ENCODE measurements at regions not wholly inside any gene's neighbourhood (a gene's known extent, or its start where the extent isn't known, plus 50 kb on each side); places are given as distances from the start of the nearest gene placed in this dataset.
"Not testable (repeated sequence)": the region's sequence is repeated elsewhere in the genome, so short reads cannot be mapped to it uniquely, and the experiment has no call there.

DNA sequence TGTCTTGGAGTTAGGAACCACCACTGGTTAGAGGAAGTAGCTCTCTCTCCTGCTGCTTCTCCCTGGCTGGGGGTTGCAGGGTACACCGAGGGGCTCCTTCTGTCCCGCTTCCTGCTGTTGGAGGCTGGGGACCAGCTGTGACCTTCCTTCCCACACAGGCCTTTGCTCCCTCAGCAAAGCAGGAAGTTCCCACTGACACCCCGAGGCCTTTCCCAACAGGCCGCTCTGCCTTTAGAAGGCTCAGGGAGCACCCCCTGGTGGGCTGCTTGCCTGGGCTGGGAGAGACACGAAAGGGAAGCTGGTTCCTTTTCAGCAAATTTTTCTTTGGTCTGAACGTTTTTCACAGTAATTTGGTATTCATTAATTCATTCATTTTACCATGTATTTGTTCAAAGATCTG is 527.9 kb upstream of the B3GAT1 start:
- peaks cover 4% of the 10 kb centered on the region for H3K4me1 ChIP-seq (ENCODE audit: control insufficient read depth, insufficient read depth, low read length)
- 17% methylated on average over 1 of the region's 6 CpGs for WGBS (ENCODE audit: insufficient coverage, low lambda C conversion rate)
- no peak overlapping the region for H3K27ac ChIP-seq (ENCODE audit: low read length)
- DNase-seq = peak; percentile 48 to 69
- no peaks in the 10 kb centered on the region for H3K27me3 ChIP-seq (ENCODE audit: control insufficient read depth, insufficient read depth, low read length)
- H3K4me3 ChIP-seq (ENCODE audit: low read length) = no peak overlapping the region
- H3K9me3 ChIP-seq (ENCODE audit: control insufficient read depth, low read depth, low read length) = no peaks in the 10 kb centered on the region
- no peaks in the 10 kb centered on the region for H3K36me3 ChIP-seq (ENCODE audit: control insufficient read depth, insufficient read depth, low read length)

DNA sequence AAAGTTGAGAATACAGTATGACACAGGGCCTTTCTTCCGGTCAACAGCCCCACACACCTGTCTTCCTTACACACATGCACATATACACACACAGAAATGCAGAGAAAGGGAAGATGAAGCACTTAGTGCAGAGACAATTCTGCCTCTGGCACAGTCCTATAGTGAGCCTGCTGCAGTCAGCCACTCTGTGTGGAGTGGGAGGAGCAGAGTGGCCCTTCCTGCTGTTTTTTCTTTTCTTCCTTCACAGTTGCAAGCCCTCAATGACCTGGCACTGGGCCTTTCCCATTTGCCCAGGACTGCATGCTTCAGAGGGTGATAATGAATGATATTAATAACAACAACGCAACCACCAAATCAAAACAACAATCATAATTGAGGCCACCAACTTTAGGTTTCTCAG is 527.0 kb upstream of the B3GAT1 start:
- no peak for DNase-seq
- 100% methylated on average over 1 of the region's 2 CpGs for WGBS (ENCODE audit: insufficient coverage, low lambda C conversion rate)
- Histone ChIP-seq H3K27ac (ENCODE audit: low read length) (no peak overlapping the region), H3K27me3 (ENCODE audit: control insufficient read depth, insufficient read depth, low read length) (no peaks in the 10 kb centered on the region), H3K36me3 (ENCODE audit: control insufficient read depth, insufficient read depth, low read length) (no peaks in the 10 kb centered on the region), H3K9me3 (ENCODE audit: control insufficient read depth, low read depth, low read length) (no peaks in the 10 kb centered on the region), H3K4me3 (ENCODE audit: low read length) (no peak overlapping the region), H3K4me1 (ENCODE audit: control insufficient read depth, insufficient read depth, low read length) (peaks cover 4% of the 10 kb centered on the region)

DNA sequence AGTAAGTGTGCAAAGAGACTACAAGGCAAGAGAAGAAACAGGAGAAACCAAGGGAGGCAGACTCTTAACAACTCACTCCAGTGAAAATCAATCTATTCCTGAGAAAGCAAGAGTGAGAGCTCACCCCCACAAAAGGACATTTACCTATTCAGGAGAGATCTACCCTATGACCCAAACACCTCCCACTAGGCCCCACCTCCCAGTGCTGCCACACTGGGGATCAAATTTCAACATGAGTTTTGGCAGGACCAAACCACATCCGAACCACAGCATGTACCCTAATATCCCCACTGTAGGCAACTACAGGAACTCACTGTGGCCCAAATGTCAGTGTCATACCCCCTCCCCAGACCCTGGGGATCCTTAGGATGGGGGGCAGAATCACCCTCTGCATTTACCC is 526.2 kb upstream of the B3GAT1 start:
- H3K9me3 ChIP-seq (ENCODE audit: control insufficient read depth, low read depth, low read length) = no peaks in the 10 kb centered on the region
- DNase-seq = no peak
- no peaks in the 10 kb centered on the region for H3K36me3 ChIP-seq (ENCODE audit: control insufficient read depth, insufficient read depth, low read length)
- no CpG with 5 or more reads among the region's 1 CpG for WGBS (ENCODE audit: insufficient coverage, low lambda C conversion rate)
- no peak overlapping the region for H3K27ac ChIP-seq (ENCODE audit: low read length)
- no peaks in the 10 kb centered on the region for H3K27me3 ChIP-seq (ENCODE audit: control insufficient read depth, insufficient read depth, low read length)
- peaks cover 4% of the 10 kb centered on the region for H3K4me1 ChIP-seq (ENCODE audit: control insufficient read depth, insufficient read depth, low read length)
- no peak overlapping the region for H3K4me3 ChIP-seq (ENCODE audit: low read length)

DNA sequence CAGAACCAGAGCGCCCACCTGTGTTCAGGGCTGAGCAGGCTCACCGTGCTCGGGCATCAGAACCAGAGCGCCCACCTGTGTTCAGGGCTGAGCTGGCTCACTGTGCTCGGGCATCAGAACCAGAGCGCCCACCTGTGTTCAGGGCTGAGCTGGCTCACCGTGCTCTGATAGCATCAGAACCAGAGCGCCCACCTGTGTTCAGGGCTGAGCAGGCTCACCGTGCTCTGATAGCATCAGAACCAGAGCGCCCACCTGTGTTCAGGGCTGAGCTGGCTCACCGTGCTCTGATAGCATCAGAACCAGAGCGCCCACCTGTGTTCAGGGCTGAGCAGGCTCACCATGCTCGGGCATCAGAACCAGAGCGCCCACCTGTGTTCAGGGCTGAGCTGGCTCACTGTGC is 525.2 kb upstream of the B3GAT1 start:
- DNase-seq; H3K4me1 ChIP-seq (ENCODE audit: control insufficient read depth, insufficient read depth, low read length); H3K36me3 ChIP-seq (ENCODE audit: control insufficient read depth, insufficient read depth, low read length); H3K27ac ChIP-seq (ENCODE audit: low read length); H3K27me3 ChIP-seq (ENCODE audit: control insufficient read depth, insufficient read depth, low read length); H3K4me3 ChIP-seq (ENCODE audit: low read length); H3K9me3 ChIP-seq (ENCODE audit: control insufficient read depth, low read depth, low read length): not testable (repeated sequence)
- no CpG with 5 or more reads among the region's 14 CpGs for WGBS (ENCODE audit: insufficient coverage, low lambda C conversion rate)

DNA sequence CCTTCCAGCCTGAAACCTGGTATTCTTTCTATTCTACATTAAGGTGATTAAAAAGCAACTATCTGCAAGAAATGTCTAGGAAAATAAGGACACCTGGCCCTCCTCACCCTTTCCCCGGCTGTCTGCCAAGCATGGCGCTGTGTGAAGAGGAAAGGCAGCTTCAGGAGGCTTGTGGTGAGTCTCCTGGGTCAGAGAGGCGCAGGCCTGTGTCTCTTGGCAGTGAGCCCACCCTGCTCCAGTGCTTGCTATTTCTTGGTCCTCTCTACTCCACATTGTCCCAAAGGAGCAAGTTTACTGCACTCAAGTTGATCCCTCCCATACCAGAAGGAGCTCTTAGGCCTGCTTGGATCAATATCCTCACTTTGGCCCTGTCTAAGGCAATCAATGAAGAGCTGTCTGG is 520.7 kb upstream of the B3GAT1 start:
- DNase-seq = no peak
- H3K4me1 ChIP-seq (ENCODE audit: control insufficient read depth, insufficient read depth, low read length) = no peaks in the 10 kb centered on the region
- WGBS (ENCODE audit: insufficient coverage, low lambda C conversion rate) = no CpG with 5 or more reads among the region's 3 CpGs
- no peaks in the 10 kb centered on the region for H3K9me3 ChIP-seq (ENCODE audit: control insufficient read depth, low read depth, low read length)
- H3K27ac ChIP-seq (ENCODE audit: low read length) = no peak overlapping the region
- no peaks in the 10 kb centered on the region for H3K27me3 ChIP-seq (ENCODE audit: control insufficient read depth, insufficient read depth, low read length)
- no peak overlapping the region for H3K4me3 ChIP-seq (ENCODE audit: low read length)
- H3K36me3 ChIP-seq (ENCODE audit: control insufficient read depth, insufficient read depth, low read length) = no peaks in the 10 kb centered on the region

DNA sequence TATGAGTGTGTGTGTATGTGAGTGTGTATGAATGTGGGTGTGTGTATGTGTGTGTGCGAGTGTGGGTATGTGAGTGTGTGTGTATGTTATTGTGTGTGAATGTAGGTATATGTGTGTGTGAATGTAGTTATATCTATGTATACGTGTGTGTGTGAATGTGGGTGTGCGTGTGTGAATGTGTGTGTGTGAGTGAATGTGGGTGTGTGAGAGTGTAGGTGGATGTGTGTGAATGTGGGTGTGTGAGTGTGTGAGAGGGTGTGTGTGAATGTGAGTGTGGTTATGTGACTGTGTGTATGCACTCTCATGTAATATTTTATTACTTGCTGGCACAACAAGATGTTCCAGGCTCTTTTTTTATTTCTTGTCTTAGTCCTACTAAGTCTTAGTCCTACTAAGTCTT is 513.4 kb upstream of the B3GAT1 start:
- Histone ChIP-seq H3K4me1 (ENCODE audit: control insufficient read depth, insufficient read depth, low read length) (no peaks in the 10 kb centered on the region), H3K36me3 (ENCODE audit: control insufficient read depth, insufficient read depth, low read length) (no peaks in the 10 kb centered on the region), H3K27ac (ENCODE audit: low read length) (no peak overlapping the region), H3K27me3 (ENCODE audit: control insufficient read depth, insufficient read depth, low read length) (peaks cover 6% of the 10 kb centered on the region), H3K4me3 (ENCODE audit: low read length) (no peak overlapping the region), H3K9me3 (ENCODE audit: control insufficient read depth, low read depth, low read length) (peaks cover 4% of the 10 kb centered on the region)
- DNase-seq = no peak
- no CpG with 5 or more reads among the region's 3 CpGs for WGBS (ENCODE audit: insufficient coverage, low lambda C conversion rate)

DNA sequence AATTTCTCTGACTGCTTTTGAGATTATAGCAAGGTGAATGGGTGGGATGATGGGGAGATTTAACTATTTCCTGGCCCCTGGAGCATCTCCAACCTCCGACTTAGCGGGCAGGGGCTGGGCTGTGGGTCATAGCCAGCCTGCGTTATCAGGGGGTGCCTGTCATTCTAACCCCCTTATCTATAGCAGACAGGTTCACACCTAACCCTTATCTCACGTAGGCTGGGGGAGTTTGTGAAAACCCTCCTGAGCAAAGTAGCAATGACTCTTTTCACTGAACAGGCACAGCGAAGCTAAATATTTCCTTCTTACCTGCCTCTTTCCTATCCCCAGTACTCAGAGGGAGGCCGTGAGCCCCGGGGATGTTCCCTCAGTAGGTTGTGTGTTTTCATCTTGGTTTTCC is 511.4 kb upstream of the B3GAT1 start:
- no peak for DNase-seq
- Histone ChIP-seq H3K27me3 (ENCODE audit: control insufficient read depth, insufficient read depth, low read length) (peaks cover 6% of the 10 kb centered on the region), H3K4me1 (ENCODE audit: control insufficient read depth, insufficient read depth, low read length) (no peaks in the 10 kb centered on the region), H3K27ac (ENCODE audit: low read length) (no peak overlapping the region), H3K9me3 (ENCODE audit: control insufficient read depth, low read depth, low read length) (peaks cover 4% of the 10 kb centered on the region), H3K4me3 (ENCODE audit: low read length) (no peak overlapping the region), H3K36me3 (ENCODE audit: control insufficient read depth, insufficient read depth, low read length) (no peaks in the 10 kb centered on the region)
- whole genome bisulfite sequencing (ENCODE audit: insufficient coverage, low lambda C conversion rate) = no CpG with 5 or more reads among the region's 7 CpGs

DNA sequence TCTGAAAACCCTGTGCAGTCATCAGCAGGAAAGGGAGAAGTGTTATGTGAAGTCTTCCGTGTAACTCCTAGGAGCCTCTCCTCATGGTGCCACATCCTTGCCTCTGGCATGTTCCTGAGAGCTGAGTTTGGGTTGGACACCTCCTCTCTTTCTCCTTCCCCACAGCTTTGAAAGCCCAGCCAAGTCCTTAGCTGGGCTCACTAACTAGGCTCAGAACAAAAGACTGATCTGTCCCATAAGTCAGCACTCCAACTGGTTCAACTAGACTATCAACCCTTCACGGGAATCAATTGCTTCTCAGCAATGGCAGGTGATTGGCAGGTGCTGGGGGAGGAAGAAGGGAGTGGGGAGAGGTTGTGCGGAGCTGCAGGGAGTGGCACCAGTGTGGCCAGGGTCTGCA is 509.9 kb upstream of the B3GAT1 start:
- H3K9me3 ChIP-seq (ENCODE audit: control insufficient read depth, low read depth, low read length) = peaks cover 4% of the 10 kb centered on the region
- peaks cover 6% of the 10 kb centered on the region for H3K27me3 ChIP-seq (ENCODE audit: control insufficient read depth, insufficient read depth, low read length)
- H3K4me3 ChIP-seq (ENCODE audit: low read length) = no peak overlapping the region
- no peaks in the 10 kb centered on the region for H3K4me1 ChIP-seq (ENCODE audit: control insufficient read depth, insufficient read depth, low read length)
- no peak for DNase-seq
- no peak overlapping the region for H3K27ac ChIP-seq (ENCODE audit: low read length)
- H3K36me3 ChIP-seq (ENCODE audit: control insufficient read depth, insufficient read depth, low read length) = no peaks in the 10 kb centered on the region
- no CpG with 5 or more reads among the region's 3 CpGs for WGBS (ENCODE audit: insufficient coverage, low lambda C conversion rate)

DNA sequence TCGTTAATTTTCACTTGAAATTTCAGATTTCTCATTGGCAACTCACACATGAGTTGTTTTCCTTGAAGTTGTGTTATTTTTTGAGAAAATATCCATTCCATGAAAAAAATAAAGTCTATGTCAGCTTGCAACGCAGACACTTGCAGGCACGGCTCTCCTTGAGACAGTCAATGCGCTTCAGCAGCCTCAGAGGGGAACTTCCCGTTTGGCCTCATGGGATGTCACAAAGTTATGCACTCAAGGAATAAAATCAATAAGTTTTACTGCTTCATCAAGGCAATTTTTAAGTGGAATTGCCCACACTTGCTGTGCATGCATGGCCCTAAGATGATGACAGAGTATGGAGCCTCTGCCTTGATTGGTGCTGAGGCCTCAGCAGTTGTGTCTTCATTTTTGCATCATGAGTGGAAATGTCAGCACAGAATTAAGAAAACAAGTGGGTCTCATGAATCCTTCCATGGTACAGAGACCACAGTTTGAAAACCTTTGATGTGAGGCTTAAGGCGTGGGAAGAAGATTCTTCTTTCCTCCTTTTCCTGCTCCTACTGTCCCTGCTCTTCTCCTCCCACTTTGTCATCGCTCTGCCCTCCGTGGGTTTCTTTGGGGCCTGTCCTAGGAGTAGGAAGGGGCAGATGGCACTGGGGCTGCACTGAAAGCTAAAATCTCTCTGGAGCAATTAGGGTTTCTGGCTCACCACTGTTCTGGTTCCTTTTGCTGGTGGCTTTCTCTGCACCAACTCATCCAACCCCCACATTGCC is 509.0 kb upstream of the B3GAT1 start:
- peaks cover 4% of the 10 kb centered on the region for H3K9me3 ChIP-seq (ENCODE audit: control insufficient read depth, low read depth, low read length)
- no peaks in the 10 kb centered on the region for H3K4me1 ChIP-seq (ENCODE audit: control insufficient read depth, insufficient read depth, low read length)
- no peaks in the 10 kb centered on the region for H3K36me3 ChIP-seq (ENCODE audit: control insufficient read depth, insufficient read depth, low read length)
- no peak for DNase-seq
- peaks cover 6% of the 10 kb centered on the region for H3K27me3 ChIP-seq (ENCODE audit: control insufficient read depth, insufficient read depth, low read length)
- H3K27ac ChIP-seq (ENCODE audit: low read length) = no peak overlapping the region
- no peak overlapping the region for H3K4me3 ChIP-seq (ENCODE audit: low read length)
- 70% methylated on average over 2 of the region's 8 CpGs for WGBS (ENCODE audit: insufficient coverage, low lambda C conversion rate)

DNA sequence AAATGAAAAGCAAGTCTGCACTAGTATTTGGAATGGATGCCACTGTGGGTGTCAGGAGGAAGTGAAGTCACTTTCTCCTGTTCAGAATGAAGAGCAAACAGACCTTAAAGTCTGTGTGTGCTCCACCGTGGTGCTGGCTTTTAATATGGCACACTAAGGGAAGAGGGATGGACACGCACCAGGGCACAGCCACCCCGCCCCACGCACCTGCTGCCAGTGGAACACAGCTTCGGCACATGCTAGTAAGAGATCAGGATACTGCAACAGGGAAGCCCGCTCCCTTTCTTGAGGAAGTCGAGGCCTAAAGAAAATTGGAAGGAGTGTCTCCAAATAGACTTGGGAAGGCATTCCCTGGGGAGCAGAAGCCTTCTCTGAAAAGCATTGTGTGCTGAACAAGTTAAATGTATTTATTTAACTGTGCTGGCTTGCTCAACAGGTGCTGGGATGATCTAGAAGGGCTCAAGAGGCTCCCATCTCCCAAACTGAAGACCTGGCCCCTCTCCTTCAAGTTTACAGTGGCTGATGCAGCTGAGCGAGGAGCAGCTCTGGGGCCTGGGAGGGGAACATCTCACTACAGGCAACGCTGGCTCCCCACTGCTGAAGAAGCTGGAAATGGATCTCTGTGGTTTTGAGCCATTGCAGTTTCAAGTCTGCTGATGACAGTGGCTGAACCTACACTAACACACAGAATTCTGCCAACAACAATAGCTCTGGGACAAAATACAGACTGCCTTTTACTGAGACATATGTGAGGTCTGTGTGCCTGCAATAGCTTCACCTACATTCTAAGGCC is 504.6 kb upstream of the B3GAT1 start:
- H3K27me3 ChIP-seq (ENCODE audit: control insufficient read depth, insufficient read depth, low read length) = peaks cover 8% of the 10 kb centered on the region
- no peaks in the 10 kb centered on the region for H3K36me3 ChIP-seq (ENCODE audit: control insufficient read depth, insufficient read depth, low read length)
- no peak for DNase-seq
- WGBS (ENCODE audit: insufficient coverage, low lambda C conversion rate) = no CpG with 5 or more reads among the region's 9 CpGs
- H3K27ac ChIP-seq (ENCODE audit: low read length) = no peak overlapping the region
- no peaks in the 10 kb centered on the region for H3K4me1 ChIP-seq (ENCODE audit: control insufficient read depth, insufficient read depth, low read length)
- no peak overlapping the region for H3K4me3 ChIP-seq (ENCODE audit: low read length)
- H3K9me3 ChIP-seq (ENCODE audit: control insufficient read depth, low read depth, low read length) = no peaks in the 10 kb centered on the region

Data from large intestine (tissue), 3 donors.